Stimulated activated CD8-positive, alpha-beta memory T cell treated with anti-CD3 and anti-CD28 coated beads, Interleukin-7, amount 100 ng/mL, for 1 hour (primary cell): ENCODE measurements at regions not wholly inside any gene's neighbourhood (a gene's known extent, or its start where the extent isn't known, plus 50 kb on each side); places are given as distances from the start of the nearest gene placed in this dataset.
"Not testable (repeated sequence)": the region's sequence is repeated elsewhere in the genome, so short reads cannot be mapped to it uniquely, and the experiment has no call there.

Source experiments
- DNase-seq, 2 donors: peaks; one replicate each; pipeline ENCODE4 v3.0.0-alpha.2; 2020; ENCODE audit warnings: low read depth in 2 of 2

GRCh38 chr9:29100762-29101161 lies 1527.5 kb upstream of the C9orf72 start:
- DNase-seq: no peak

GRCh38 chr9:29104166-29104565 lies 1530.9 kb upstream of the C9orf72 start:
- not testable (repeated sequence) for DNase-seq

- DNase-seq: no peak
Measured at GRCh38 chr9:29118555-29118954, 1545.3 kb upstream of the C9orf72 start.

- no peak for DNase-seq
Measured at GRCh38 chr9:29126783-29127182, 1553.5 kb upstream of the C9orf72 start.

GRCh38 chr9:29129763-29130162 lies 1556.5 kb upstream of the C9orf72 start:
- no peak for DNase-seq

- no peak for DNase-seq
Measured at GRCh38 chr9:29144476-29144875, 1571.2 kb upstream of the C9orf72 start.

- no peak for DNase-seq
Measured at GRCh38 chr9:29150606-29151005, 1577.3 kb upstream of the C9orf72 start.

GRCh38 chr9:29160763-29161353 lies 1587.6 kb upstream of the C9orf72 start:
- DNase-seq: no peak

GRCh38 chr9:29174136-29174535 lies 1600.9 kb upstream of the C9orf72 start:
- DNase-seq: no peak

GRCh38 chr9:29176231-29176630 lies 1603.0 kb upstream of the C9orf72 start:
- no peak for DNase-seq

GRCh38 chr9:29176786-29177185 lies 1603.5 kb upstream of the C9orf72 start:
- DNase-seq: no peak

GRCh38 chr9:29183971-29184370 lies 1610.7 kb upstream of the C9orf72 start:
- no peak for DNase-seq

- not testable (repeated sequence) for DNase-seq
Measured at GRCh38 chr9:29188771-29189170, 1615.5 kb upstream of the C9orf72 start.

- not testable (repeated sequence) for DNase-seq
Measured at GRCh38 chr9:29189221-29189620, 1615.9 kb upstream of the C9orf72 start.

GRCh38 chr9:29198861-29199260 lies 1625.6 kb upstream of the C9orf72 start:
- no peak for DNase-seq

- no peak for DNase-seq
Measured at GRCh38 chr9:29199975-29200374, 1626.7 kb upstream of the C9orf72 start.

- no peak for DNase-seq
Measured at GRCh38 chr9:29200650-29201049, 1627.4 kb upstream of the C9orf72 start.

GRCh38 chr9:29203244-29203930 lies 1630.1 kb upstream of the C9orf72 start:
- no peak for DNase-seq

GRCh38 chr9:29208670-29209069 lies 1635.4 kb upstream of the C9orf72 start:
- DNase-seq: no peak

GRCh38 chr9:29209748-29210291 lies 1636.5 kb upstream of the C9orf72 start:
- DNase-seq: no peak

GRCh38 chr9:29211003-29211579 lies 1637.8 kb upstream of the C9orf72 start:
- no peak for DNase-seq

- no peak for DNase-seq
Measured at GRCh38 chr9:29211580-29212396, 1638.5 kb upstream of the C9orf72 start.
